Right atrium auricular region (tissue), 2 donors: ENCODE measurements at regions not wholly inside any gene's neighbourhood (a gene's known extent, or its start where the extent isn't known, plus 50 kb on each side); places are given as distances from the start of the nearest gene placed in this dataset.
A peak's percentile ranks its signal among the peaks of the same experiment; 100 is the strongest.

Experiments
- DNase-seq: peaks from one replicate; pipeline ENCODE4 v3.0.0-alpha.2; 2019; ENCODE audit warnings: low spot score
- H3K27ac ChIP-seq, 2 donors: fragments of 200-600 bp; sonication (generic); 1 replicate in 1 of 2; 2 replicates in 1 of 2; pipeline ENCODE4 v1.5.1; 2016 to 2019
- H3K27me3 ChIP-seq, 2 donors: fragments of 200-600 bp; sonication (generic); one replicate each; pipeline versions ENCODE4 v1.5.1 to v1.6.0; 2017 to 2019
- H3K36me3 ChIP-seq: fragments of 200-600 bp; sonication (generic); one replicate; pipeline ENCODE4 v1.5.1; 2016
- H3K4me1 ChIP-seq, 2 donors: fragments of 200-600 bp; sonication (generic); one replicate each; pipeline versions ENCODE4 v1.5.1 to v1.6.0; 2017 to 2019
- H3K4me3 ChIP-seq, 2 donors: fragments of 200-600 bp; sonication (generic); 1 replicate in 1 of 2; 2 replicates in 1 of 2; pipeline ENCODE4 v1.5.1; 2017 to 2019; ENCODE audit warnings: mild to moderate bottlenecking in 1 of 2, moderate library complexity in 1 of 2
- H3K9me3 ChIP-seq, 2 donors: fragments of 200-600 bp; sonication (generic); one replicate each; pipeline ENCODE4 v1.5.1; 2019
- TF ChIP-seq, protein P1 (sequence below), 2 donors: fragments of 200-600 bp; sonication (generic); IDR thresholded peaks; one replicate each; pipeline ENCODE4 v1.5.1; 2019; ENCODE audit warnings: antibody characterized with exemption in 2 of 2

DNA sequence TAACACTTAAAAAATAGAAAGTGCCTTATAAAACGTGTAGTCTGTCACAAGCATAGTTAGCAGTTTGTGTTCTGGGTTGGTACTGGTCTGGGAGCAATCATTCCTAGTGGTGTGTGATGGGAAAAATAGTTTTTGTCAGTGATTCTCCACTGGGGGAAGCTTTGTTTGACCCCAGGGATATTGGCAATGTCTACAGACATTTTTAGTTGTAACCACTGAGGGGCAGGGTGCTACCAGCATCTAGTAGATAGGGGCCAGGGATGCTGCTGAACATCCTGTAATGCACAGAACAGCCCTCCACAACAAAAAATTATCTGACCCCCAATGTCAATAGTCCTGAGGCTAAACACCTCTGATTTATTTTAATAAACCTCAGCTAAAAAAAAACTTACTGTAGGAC lies 51.6 kb upstream of the CREB5 start:
- no peaks in the 10 kb centered on the region for H3K9me3 ChIP-seq
- no peaks in the 10 kb centered on the region for H3K36me3 ChIP-seq
- no peak overlapping the region for H3K27ac ChIP-seq
- H3K4me3 ChIP-seq = no peak overlapping the region
- peaks cover 0 to 9% of the 10 kb centered on the region in 2 donors for H3K4me1 ChIP-seq
- TF ChIP-seq, protein P1, sequence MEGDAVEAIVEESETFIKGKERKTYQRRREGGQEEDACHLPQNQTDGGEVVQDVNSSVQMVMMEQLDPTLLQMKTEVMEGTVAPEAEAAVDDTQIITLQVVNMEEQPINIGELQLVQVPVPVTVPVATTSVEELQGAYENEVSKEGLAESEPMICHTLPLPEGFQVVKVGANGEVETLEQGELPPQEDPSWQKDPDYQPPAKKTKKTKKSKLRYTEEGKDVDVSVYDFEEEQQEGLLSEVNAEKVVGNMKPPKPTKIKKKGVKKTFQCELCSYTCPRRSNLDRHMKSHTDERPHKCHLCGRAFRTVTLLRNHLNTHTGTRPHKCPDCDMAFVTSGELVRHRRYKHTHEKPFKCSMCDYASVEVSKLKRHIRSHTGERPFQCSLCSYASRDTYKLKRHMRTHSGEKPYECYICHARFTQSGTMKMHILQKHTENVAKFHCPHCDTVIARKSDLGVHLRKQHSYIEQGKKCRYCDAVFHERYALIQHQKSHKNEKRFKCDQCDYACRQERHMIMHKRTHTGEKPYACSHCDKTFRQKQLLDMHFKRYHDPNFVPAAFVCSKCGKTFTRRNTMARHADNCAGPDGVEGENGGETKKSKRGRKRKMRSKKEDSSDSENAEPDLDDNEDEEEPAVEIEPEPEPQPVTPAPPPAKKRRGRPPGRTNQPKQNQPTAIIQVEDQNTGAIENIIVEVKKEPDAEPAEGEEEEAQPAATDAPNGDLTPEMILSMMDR (IDR thresholded peaks at IDR 0.05) = peak in 1 of 2 donors; percentile 22
- DNase-seq = no peak
- no peaks in the 10 kb centered on the region for H3K27me3 ChIP-seq

DNA sequence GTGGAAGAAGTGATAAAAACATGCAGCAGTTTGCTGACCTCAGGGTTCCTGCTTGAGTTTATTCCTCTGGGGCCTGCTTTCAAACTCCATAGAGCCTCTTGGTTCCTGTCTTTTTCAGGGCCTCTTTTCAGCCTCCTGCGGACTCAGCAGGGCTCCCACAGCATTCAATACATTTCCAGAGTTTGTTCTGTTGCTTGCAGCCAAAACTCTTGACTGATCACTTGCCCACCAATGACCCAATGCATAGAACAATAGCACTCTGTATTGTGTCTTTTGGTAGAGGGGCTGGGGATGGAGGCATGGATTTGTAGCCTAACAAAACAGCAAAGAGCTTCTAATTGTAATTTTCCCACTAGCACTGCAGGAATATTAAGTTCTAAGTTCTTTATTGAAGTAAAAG lies 50.8 kb upstream of the CREB5 start:
- no peak for DNase-seq
- H3K4me1 ChIP-seq = peaks cover 0 to under 1% of the 10 kb centered on the region in 2 donors
- H3K4me3 ChIP-seq = no peak overlapping the region
- no peaks in the 10 kb centered on the region for H3K36me3 ChIP-seq
- no peaks in the 10 kb centered on the region for H3K27me3 ChIP-seq
- H3K9me3 ChIP-seq = no peaks in the 10 kb centered on the region
- TF ChIP-seq, protein P1 (IDR thresholded peaks at IDR 0.05) = no peak
- H3K27ac ChIP-seq = no peak overlapping the region

DNA sequence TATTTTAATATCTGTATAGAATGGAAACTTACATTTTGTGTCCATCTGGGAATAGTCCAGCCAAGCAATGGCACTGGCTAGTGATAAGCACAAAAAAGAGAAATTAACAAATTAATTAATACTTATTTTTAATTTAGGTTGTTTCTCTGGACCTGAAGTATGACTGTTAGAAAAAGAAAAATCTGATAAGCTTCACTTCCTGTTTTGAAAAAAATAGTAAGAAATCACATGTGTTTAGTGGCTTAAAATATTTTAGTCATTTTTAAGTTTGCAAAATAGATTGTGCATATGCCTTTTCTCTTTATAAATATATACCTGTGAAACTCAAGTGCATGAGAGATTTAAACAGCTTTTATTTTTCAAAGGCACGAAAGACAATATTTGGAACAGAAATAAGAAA lies 50.1 kb upstream of the CREB5 start:
- Histone ChIP-seq H3K9me3 (no peaks in the 10 kb centered on the region), H3K27me3 (no peaks in the 10 kb centered on the region), H3K4me1 (no peaks in the 10 kb centered on the region), H3K36me3 (no peaks in the 10 kb centered on the region), H3K4me3 (no peak overlapping the region), H3K27ac (no peak overlapping the region)
- DNase-seq = no peak
- TF ChIP-seq, protein P1 (IDR thresholded peaks at IDR 0.05) = no peak
